SJCRH30 (cell line): ENCODE measurements at regions not wholly inside any gene's neighbourhood (a gene's known extent, or its start where the extent isn't known, plus 50 kb on each side); places are given as distances from the start of the nearest gene placed in this dataset.
"Not testable (repeated sequence)": the region's sequence is repeated elsewhere in the genome, so short reads cannot be mapped to it uniquely, and the experiment has no call there.

Source experiments
- DNase-seq, 2 experiments: peaks; one replicate each; pipeline ENCODE4 v3.0.0-alpha.2; 2015 to 2020
- H3K27ac ChIP-seq: fragments of 250-450 bp; sonication (Bioruptor Pico); 2 replicates; pipeline ENCODE4 v1.5.1; 2020; ENCODE audit warnings: mild to moderate bottlenecking, moderate library complexity
- H3K27me3 ChIP-seq: fragments of 250-450 bp; sonication (Bioruptor Pico); 2 replicates; pipeline ENCODE4 v1.5.1; 2020; ENCODE audit warnings: mild to moderate bottlenecking, moderate library complexity
- H3K36me3 ChIP-seq: fragments of 250-450 bp; sonication (Bioruptor Pico); 2 replicates; pipeline ENCODE4 v1.5.1; 2020; ENCODE audit warnings: mild to moderate bottlenecking, moderate library complexity
- H3K4me1 ChIP-seq: fragments of 250-450 bp; sonication (Bioruptor Pico); 2 replicates; pipeline ENCODE4 v1.5.1; 2020; ENCODE audit warnings: mild to moderate bottlenecking, moderate library complexity
- H3K4me3 ChIP-seq: fragments of 250-450 bp; sonication (Bioruptor Pico); 2 replicates; pipeline ENCODE4 v1.5.1; 2020; ENCODE audit warnings: mild to moderate bottlenecking, moderate library complexity
- H3K9me3 ChIP-seq: fragments of 250-450 bp; sonication (Bioruptor Pico); replicated peaks from 2 replicates; pipeline ENCODE4 v1.5.1; 2020; ENCODE audit warnings: mild to moderate bottlenecking, moderate library complexity

GRCh38 chr5:155676967-155677366 is 650.0 kb upstream of the SGCD start:
- no peak overlapping the region for H3K4me3 ChIP-seq
- no peaks in the 10 kb centered on the region for H3K27me3 ChIP-seq
- H3K27ac ChIP-seq = no peak overlapping the region
- H3K36me3 ChIP-seq = no peaks in the 10 kb centered on the region
- no peak for DNase-seq
- H3K4me1 ChIP-seq = no peaks in the 10 kb centered on the region
- no peaks in the 10 kb centered on the region for H3K9me3 ChIP-seq

- H3K4me3 ChIP-seq = no peak overlapping the region
- no peaks in the 10 kb centered on the region for H3K27me3 ChIP-seq
- no peak overlapping the region for H3K27ac ChIP-seq
- no peaks in the 10 kb centered on the region for H3K4me1 ChIP-seq
- H3K9me3 ChIP-seq = no peaks in the 10 kb centered on the region
- no peak for DNase-seq
- H3K36me3 ChIP-seq = no peaks in the 10 kb centered on the region
Observed at GRCh38 chr5:155678371-155678770, 648.6 kb upstream of the SGCD start.

- Histone ChIP-seq H3K27me3 (no peaks in the 10 kb centered on the region), H3K27ac (no peak overlapping the region), H3K9me3 (no peaks in the 10 kb centered on the region), H3K4me3 (no peak overlapping the region), H3K4me1 (no peaks in the 10 kb centered on the region), H3K36me3 (no peaks in the 10 kb centered on the region)
- peak; percentile 3 to 41 for DNase-seq
Observed at GRCh38 chr5:155679530-155679929, 647.4 kb upstream of the SGCD start.

- no peaks in the 10 kb centered on the region for H3K36me3 ChIP-seq
- H3K27me3 ChIP-seq = no peaks in the 10 kb centered on the region
- DNase-seq = no peak
- H3K4me1 ChIP-seq = no peaks in the 10 kb centered on the region
- H3K4me3 ChIP-seq = no peak overlapping the region
- H3K27ac ChIP-seq = no peak overlapping the region
- H3K9me3 ChIP-seq = no peaks in the 10 kb centered on the region
Observed at GRCh38 chr5:155684417-155684816, 642.5 kb upstream of the SGCD start.

- no peak overlapping the region for H3K27ac ChIP-seq
- H3K9me3 ChIP-seq = no peaks in the 10 kb centered on the region
- DNase-seq = no peak
- no peak overlapping the region for H3K4me3 ChIP-seq
- no peaks in the 10 kb centered on the region for H3K36me3 ChIP-seq
- no peaks in the 10 kb centered on the region for H3K27me3 ChIP-seq
- no peaks in the 10 kb centered on the region for H3K4me1 ChIP-seq
Observed at GRCh38 chr5:155686131-155686530, 640.8 kb upstream of the SGCD start.

GRCh38 chr5:155689406-155689805 is 637.6 kb upstream of the SGCD start:
- no peak for DNase-seq
- Histone ChIP-seq H3K27ac (no peak overlapping the region), H3K9me3 (no peaks in the 10 kb centered on the region)

GRCh38 chr5:155696362-155696761 is 630.6 kb upstream of the SGCD start:
- H3K27ac ChIP-seq = no peak overlapping the region
- H3K4me3 ChIP-seq = no peak overlapping the region
- no peaks in the 10 kb centered on the region for H3K4me1 ChIP-seq
- DNase-seq = no peak
- no peaks in the 10 kb centered on the region for H3K9me3 ChIP-seq
- no peaks in the 10 kb centered on the region for H3K27me3 ChIP-seq
- H3K36me3 ChIP-seq = no peaks in the 10 kb centered on the region

More at GRCh38 chr5:155689406-155689805, 637.6 kb upstream of the SGCD start:
- H3K4me1 ChIP-seq = no peaks in the 10 kb centered on the region
- no peaks in the 10 kb centered on the region for H3K27me3 ChIP-seq
- no peaks in the 10 kb centered on the region for H3K36me3 ChIP-seq
- no peak overlapping the region for H3K4me3 ChIP-seq

- Histone ChIP-seq H3K4me3 (no peak overlapping the region), H3K27ac (no peak overlapping the region), H3K9me3 (no peaks in the 10 kb centered on the region), H3K4me1 (no peaks in the 10 kb centered on the region), H3K27me3 (no peaks in the 10 kb centered on the region), H3K36me3 (no peaks in the 10 kb centered on the region)
- no peak for DNase-seq
Observed at GRCh38 chr5:155697236-155697635, 629.7 kb upstream of the SGCD start.

- no peaks in the 10 kb centered on the region for H3K27me3 ChIP-seq
- H3K9me3 ChIP-seq = no peaks in the 10 kb centered on the region
- DNase-seq = no peak
- no peaks in the 10 kb centered on the region for H3K36me3 ChIP-seq
- no peaks in the 10 kb centered on the region for H3K4me1 ChIP-seq
- H3K4me3 ChIP-seq = no peak overlapping the region
- no peak overlapping the region for H3K27ac ChIP-seq
Observed at GRCh38 chr5:155699385-155699784, 627.6 kb upstream of the SGCD start.

GRCh38 chr5:155700333-155700732 is 626.6 kb upstream of the SGCD start:
- Histone ChIP-seq H3K27ac (no peak overlapping the region), H3K27me3 (no peaks in the 10 kb centered on the region), H3K4me1 (no peaks in the 10 kb centered on the region), H3K4me3 (no peak overlapping the region), H3K9me3 (no peaks in the 10 kb centered on the region), H3K36me3 (no peaks in the 10 kb centered on the region)
- peak; percentile 4 to 25 for DNase-seq

- H3K9me3 ChIP-seq = no peaks in the 10 kb centered on the region
- H3K4me3 ChIP-seq = no peak overlapping the region
- DNase-seq = no peak
- no peaks in the 10 kb centered on the region for H3K4me1 ChIP-seq
- H3K27ac ChIP-seq = no peak overlapping the region
- no peaks in the 10 kb centered on the region for H3K36me3 ChIP-seq
- H3K27me3 ChIP-seq = no peaks in the 10 kb centered on the region
Observed at GRCh38 chr5:155711882-155712281, 615.1 kb upstream of the SGCD start.

- not testable (repeated sequence) for DNase-seq
Observed at GRCh38 chr5:155714435-155714834, 612.5 kb upstream of the SGCD start.

GRCh38 chr5:155726267-155726666 is 600.7 kb upstream of the SGCD start:
- peak; percentile 8 to 35 for DNase-seq
- Histone ChIP-seq H3K9me3 (no peaks in the 10 kb centered on the region), H3K27me3 (no peaks in the 10 kb centered on the region), H3K36me3 (no peaks in the 10 kb centered on the region), H3K27ac (no peak overlapping the region), H3K4me3 (no peak overlapping the region), H3K4me1 (no peaks in the 10 kb centered on the region)

More at GRCh38 chr5:155714435-155714834, 612.5 kb upstream of the SGCD start:
- not testable (repeated sequence) for H3K9me3 ChIP-seq, H3K27ac ChIP-seq, H3K4me1 ChIP-seq, H3K27me3 ChIP-seq, H3K4me3 ChIP-seq, H3K36me3 ChIP-seq

- Histone ChIP-seq H3K4me3 (no peak overlapping the region), H3K27ac (no peak overlapping the region), H3K36me3 (no peaks in the 10 kb centered on the region), H3K27me3 (no peaks in the 10 kb centered on the region), H3K9me3 (no peaks in the 10 kb centered on the region), H3K4me1 (no peaks in the 10 kb centered on the region)
- no peak for DNase-seq
Observed at GRCh38 chr5:155727512-155728145, 599.3 kb upstream of the SGCD start.

GRCh38 chr5:155728146-155728856 is 598.7 kb upstream of the SGCD start:
- H3K27me3 ChIP-seq = no peaks in the 10 kb centered on the region
- H3K36me3 ChIP-seq = no peaks in the 10 kb centered on the region
- no peak overlapping the region for H3K4me3 ChIP-seq
- H3K4me1 ChIP-seq = no peaks in the 10 kb centered on the region
- no peak overlapping the region for H3K27ac ChIP-seq
- H3K9me3 ChIP-seq = no peaks in the 10 kb centered on the region
- DNase-seq = no peak
